ENCODE measurements at regions not wholly inside any gene's neighbourhood (a gene's known extent, or its start where the extent isn't known, plus 50 kb on each side); places are given as distances from the start of the nearest gene placed in this dataset.

DNA sequence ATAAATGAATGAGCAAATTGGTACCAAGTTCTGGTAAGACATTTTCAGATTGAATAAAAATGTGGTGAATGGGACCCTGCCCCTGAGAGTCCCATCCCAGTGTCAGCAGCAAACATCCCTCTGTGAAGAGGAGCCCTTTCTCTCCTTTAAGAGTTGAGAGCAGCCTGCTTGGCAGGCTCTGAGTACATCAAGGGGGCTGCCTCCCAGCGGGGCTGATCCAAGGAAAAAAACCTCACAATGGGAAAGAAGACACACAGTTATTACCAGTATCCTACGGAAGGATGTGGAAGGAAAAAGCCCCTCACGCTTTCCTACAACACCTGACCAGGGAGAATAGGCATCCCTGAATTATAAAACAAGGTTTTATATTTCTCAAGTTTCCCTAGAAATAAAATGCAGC, 293.8 kb upstream of the B3GAT1 start:
- no peak overlapping the region for H3K27ac Mint-ChIP-seq
- H3K27me3 Mint-ChIP-seq (ENCODE audit: low read depth), result no peaks in the 10 kb centered on the region; the same call in 1 of the 2 replicates
- H3K4me3 Mint-ChIP-seq, result no peak overlapping the region
- no peak for TF ChIP-seq ETV6 (CRISPR knock-in tag; IDR thresholded peaks at IDR 0.05)
- no peak for TF ChIP-seq NFATC4 (CRISPR knock-in tag; IDR thresholded peaks at IDR 0.05)
- no peak for TF ChIP-seq PRRX2 (CRISPR knock-in tag; IDR thresholded peaks at IDR 0.05)
- TF ChIP-seq ATF1 (CRISPR knock-in tag; IDR thresholded peaks at IDR 0.05), result no peak
- TF ChIP-seq, protein P1, sequence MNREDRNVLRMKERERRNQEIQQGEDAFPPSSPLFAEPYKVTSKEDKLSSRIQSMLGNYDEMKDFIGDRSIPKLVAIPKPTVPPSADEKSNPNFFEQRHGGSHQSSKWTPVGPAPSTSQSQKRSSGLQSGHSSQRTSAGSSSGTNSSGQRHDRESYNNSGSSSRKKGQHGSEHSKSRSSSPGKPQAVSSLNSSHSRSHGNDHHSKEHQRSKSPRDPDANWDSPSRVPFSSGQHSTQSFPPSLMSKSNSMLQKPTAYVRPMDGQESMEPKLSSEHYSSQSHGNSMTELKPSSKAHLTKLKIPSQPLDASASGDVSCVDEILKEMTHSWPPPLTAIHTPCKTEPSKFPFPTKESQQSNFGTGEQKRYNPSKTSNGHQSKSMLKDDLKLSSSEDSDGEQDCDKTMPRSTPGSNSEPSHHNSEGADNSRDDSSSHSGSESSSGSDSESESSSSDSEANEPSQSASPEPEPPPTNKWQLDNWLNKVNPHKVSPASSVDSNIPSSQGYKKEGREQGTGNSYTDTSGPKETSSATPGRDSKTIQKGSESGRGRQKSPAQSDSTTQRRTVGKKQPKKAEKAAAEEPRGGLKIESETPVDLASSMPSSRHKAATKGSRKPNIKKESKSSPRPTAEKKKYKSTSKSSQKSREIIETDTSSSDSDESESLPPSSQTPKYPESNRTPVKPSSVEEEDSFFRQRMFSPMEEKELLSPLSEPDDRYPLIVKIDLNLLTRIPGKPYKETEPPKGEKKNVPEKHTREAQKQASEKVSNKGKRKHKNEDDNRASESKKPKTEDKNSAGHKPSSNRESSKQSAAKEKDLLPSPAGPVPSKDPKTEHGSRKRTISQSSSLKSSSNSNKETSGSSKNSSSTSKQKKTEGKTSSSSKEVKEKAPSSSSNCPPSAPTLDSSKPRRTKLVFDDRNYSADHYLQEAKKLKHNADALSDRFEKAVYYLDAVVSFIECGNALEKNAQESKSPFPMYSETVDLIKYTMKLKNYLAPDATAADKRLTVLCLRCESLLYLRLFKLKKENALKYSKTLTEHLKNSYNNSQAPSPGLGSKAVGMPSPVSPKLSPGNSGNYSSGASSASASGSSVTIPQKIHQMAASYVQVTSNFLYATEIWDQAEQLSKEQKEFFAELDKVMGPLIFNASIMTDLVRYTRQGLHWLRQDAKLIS (CRISPR knock-in tag; IDR thresholded peaks at IDR 0.05; ENCODE audit: borderline replicate concordance), result no peak
- TF ChIP-seq OVOL2 (CRISPR knock-in tag; IDR thresholded peaks at IDR 0.05; ENCODE audit: borderline replicate concordance), result no peak
- no peak for TF ChIP-seq ZNF396 (CRISPR knock-in tag; IDR thresholded peaks at IDR 0.05; ENCODE audit: borderline replicate concordance)
- no peak for TF ChIP-seq ZNF416 (CRISPR knock-in tag; IDR thresholded peaks at IDR 0.05)
- no peak for TF ChIP-seq FOXP1 (CRISPR knock-in tag; IDR thresholded peaks at IDR 0.05; ENCODE audit: borderline replicate concordance)
- TF ChIP-seq, protein P2, sequence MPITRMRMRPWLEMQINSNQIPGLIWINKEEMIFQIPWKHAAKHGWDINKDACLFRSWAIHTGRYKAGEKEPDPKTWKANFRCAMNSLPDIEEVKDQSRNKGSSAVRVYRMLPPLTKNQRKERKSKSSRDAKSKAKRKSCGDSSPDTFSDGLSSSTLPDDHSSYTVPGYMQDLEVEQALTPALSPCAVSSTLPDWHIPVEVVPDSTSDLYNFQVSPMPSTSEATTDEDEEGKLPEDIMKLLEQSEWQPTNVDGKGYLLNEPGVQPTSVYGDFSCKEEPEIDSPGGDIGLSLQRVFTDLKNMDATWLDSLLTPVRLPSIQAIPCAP (CRISPR knock-in tag; IDR thresholded peaks at IDR 0.05), result no peak
- TF ChIP-seq, protein P3, sequence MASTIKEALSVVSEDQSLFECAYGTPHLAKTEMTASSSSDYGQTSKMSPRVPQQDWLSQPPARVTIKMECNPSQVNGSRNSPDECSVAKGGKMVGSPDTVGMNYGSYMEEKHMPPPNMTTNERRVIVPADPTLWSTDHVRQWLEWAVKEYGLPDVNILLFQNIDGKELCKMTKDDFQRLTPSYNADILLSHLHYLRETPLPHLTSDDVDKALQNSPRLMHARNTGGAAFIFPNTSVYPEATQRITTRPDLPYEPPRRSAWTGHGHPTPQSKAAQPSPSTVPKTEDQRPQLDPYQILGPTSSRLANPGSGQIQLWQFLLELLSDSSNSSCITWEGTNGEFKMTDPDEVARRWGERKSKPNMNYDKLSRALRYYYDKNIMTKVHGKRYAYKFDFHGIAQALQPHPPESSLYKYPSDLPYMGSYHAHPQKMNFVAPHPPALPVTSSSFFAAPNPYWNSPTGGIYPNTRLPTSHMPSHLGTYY (CRISPR knock-in tag; IDR thresholded peaks at IDR 0.05), result no peak
- no peak for TF ChIP-seq RELA (CRISPR knock-in tag; IDR thresholded peaks at IDR 0.05; ENCODE audit: borderline replicate concordance)
- no peaks in the 10 kb centered on the region for H3K36me3 Mint-ChIP-seq
- ATAC-seq, result no peak
- ChIA-PET POLR2A (no interaction called here), CTCF (no interaction called here)
- no peaks in the 10 kb centered on the region for H3K4me1 Mint-ChIP-seq
- no peak for DNase-seq (ENCODE audit: low spot score)
- peaks cover 2% of the 10 kb centered on the region; the same call in 1 of the 2 replicates for H3K9me3 Mint-ChIP-seq

DNA sequence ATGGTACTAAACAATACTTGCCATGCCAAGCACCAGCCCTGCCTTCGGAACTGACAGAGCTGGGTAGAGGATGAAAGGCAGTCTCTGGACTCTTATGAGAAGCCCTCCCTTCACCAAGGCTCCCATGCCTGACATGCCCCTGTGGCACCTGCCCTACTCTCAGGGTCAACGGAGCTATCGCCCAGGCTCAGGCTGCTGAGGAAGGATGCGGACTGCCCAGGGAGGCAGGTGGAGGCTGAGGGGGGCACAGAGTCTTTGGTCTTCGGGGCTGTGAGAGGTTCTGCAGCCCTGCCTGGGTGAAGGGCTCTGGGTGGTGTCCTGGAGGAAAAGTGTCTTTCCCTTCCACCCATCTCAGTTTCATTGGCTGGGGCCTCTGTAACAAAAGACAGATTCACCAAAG, 290.8 kb upstream of the B3GAT1 start:
- no peaks in the 10 kb centered on the region; the same call in 1 of the 2 replicates for H3K27me3 Mint-ChIP-seq (ENCODE audit: low read depth)
- CTCF ChIA-PET, result no interaction called here

DNA sequence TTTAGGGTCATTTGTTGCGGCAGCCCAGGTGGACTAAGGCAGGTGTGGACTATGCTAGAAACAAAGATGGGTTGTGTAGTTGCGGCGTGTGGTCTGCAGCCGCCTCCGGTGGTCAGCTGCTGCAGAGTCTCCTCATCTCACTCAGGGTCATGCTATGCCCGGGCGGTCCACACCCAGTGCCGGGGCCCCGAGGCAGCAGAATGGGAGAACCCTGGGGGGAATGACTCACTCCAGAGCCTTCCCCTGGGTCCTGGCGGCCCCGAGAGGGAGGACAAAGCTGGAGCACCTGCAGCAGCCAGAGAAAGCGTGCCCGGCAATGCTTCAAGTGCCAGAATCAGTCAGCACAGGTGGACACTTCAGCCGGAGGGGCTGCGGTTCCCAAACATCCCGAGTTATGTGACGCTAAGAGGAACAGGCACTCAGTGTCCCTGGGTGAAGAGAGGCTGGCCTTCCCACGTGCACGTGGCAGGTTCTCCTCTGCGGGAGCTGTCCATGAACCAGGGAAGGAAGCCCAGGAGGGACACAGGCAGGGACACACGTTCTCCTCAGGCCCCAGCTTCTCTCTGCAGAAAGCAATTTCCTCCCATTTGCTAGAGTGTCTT, 289.6 kb upstream of the B3GAT1 start:
- Mint-ChIP-seq H3K36me3 (no peaks in the 10 kb centered on the region), H3K27me3 (ENCODE audit: low read depth) (no peaks in the 10 kb centered on the region; the same call in 1 of the 2 replicates), H3K9me3 (peaks cover 25% of the 10 kb centered on the region), H3K4me1 (peaks cover 3% of the 10 kb centered on the region), H3K27ac (no peak overlapping the region), H3K4me3 (no peak overlapping the region)
- ATAC-seq (no peak), DNase-seq (ENCODE audit: low spot score) (no peak)
- ChIA-PET CTCF (no interaction called here), POLR2A (no interaction called here)
- TF ChIP-seq, protein P3 (CRISPR knock-in tag; IDR thresholded peaks at IDR 0.05), result no peak
- TF ChIP-seq, protein P4, sequence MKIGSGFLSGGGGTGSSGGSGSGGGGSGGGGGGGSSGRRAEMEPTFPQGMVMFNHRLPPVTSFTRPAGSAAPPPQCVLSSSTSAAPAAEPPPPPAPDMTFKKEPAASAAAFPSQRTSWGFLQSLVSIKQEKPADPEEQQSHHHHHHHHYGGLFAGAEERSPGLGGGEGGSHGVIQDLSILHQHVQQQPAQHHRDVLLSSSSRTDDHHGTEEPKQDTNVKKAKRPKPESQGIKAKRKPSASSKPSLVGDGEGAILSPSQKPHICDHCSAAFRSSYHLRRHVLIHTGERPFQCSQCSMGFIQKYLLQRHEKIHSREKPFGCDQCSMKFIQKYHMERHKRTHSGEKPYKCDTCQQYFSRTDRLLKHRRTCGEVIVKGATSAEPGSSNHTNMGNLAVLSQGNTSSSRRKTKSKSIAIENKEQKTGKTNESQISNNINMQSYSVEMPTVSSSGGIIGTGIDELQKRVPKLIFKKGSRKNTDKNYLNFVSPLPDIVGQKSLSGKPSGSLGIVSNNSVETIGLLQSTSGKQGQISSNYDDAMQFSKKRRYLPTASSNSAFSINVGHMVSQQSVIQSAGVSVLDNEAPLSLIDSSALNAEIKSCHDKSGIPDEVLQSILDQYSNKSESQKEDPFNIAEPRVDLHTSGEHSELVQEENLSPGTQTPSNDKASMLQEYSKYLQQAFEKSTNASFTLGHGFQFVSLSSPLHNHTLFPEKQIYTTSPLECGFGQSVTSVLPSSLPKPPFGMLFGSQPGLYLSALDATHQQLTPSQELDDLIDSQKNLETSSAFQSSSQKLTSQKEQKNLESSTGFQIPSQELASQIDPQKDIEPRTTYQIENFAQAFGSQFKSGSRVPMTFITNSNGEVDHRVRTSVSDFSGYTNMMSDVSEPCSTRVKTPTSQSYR (CRISPR knock-in tag; IDR thresholded peaks at IDR 0.05), result no peak
- TF ChIP-seq MXD4 (CRISPR knock-in tag; IDR thresholded peaks at IDR 0.05; ENCODE audit: borderline replicate concordance) (no peak), ZBTB21 (CRISPR knock-in tag; IDR thresholded peaks at IDR 0.05; ENCODE audit: borderline replicate concordance) (no peak), TEAD4 (CRISPR knock-in tag; IDR thresholded peaks at IDR 0.05) (no peak)
- TF ChIP-seq, protein P5, sequence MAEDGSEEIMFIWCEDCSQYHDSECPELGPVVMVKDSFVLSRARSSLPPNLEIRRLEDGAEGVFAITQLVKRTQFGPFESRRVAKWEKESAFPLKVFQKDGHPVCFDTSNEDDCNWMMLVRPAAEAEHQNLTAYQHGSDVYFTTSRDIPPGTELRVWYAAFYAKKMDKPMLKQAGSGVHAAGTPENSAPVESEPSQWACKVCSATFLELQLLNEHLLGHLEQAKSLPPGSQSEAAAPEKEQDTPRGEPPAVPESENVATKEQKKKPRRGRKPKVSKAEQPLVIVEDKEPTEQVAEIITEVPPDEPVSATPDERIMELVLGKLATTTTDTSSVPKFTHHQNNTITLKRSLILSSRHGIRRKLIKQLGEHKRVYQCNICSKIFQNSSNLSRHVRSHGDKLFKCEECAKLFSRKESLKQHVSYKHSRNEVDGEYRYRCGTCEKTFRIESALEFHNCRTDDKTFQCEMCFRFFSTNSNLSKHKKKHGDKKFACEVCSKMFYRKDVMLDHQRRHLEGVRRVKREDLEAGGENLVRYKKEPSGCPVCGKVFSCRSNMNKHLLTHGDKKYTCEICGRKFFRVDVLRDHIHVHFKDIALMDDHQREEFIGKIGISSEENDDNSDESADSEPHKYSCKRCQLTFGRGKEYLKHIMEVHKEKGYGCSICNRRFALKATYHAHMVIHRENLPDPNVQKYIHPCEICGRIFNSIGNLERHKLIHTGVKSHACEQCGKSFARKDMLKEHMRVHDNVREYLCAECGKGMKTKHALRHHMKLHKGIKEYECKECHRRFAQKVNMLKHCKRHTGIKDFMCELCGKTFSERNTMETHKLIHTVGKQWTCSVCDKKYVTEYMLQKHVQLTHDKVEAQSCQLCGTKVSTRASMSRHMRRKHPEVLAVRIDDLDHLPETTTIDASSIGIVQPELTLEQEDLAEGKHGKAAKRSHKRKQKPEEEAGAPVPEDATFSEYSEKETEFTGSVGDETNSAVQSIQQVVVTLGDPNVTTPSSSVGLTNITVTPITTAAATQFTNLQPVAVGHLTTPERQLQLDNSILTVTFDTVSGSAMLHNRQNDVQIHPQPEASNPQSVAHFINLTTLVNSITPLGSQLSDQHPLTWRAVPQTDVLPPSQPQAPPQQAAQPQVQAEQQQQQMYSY (CRISPR knock-in tag; IDR thresholded peaks at IDR 0.05), result no peak

More for the DNA sequence above, 290.8 kb upstream of the B3GAT1 start:
- no peak for DNase-seq (ENCODE audit: low spot score)
- ATAC-seq, result no peak
- TF ChIP-seq SOX15 (CRISPR knock-in tag; IDR thresholded peaks at IDR 0.05), result no peak
- no peak for TF ChIP-seq ZNF232 (CRISPR knock-in tag; IDR thresholded peaks at IDR 0.05)
- TF ChIP-seq GRHL2 (CRISPR knock-in tag; IDR thresholded peaks at IDR 0.05; ENCODE audit: insufficient replicate concordance, severe bottlenecking), result no peak
- H3K4me1 Mint-ChIP-seq, result peaks cover 3% of the 10 kb centered on the region
- H3K9me3 Mint-ChIP-seq, result peaks cover 25% of the 10 kb centered on the region
- H3K4me3 Mint-ChIP-seq, result no peak overlapping the region
- POLR2A ChIA-PET, result no interaction called here
- H3K36me3 Mint-ChIP-seq, result no peaks in the 10 kb centered on the region
- H3K27ac Mint-ChIP-seq, result no peak overlapping the region

Data from WTC11 (cell line).